Endothelial cell of hepatic sinusoid (primary cell): ENCODE measurements at regions not wholly inside any gene's neighbourhood (a gene's known extent, or its start where the extent isn't known, plus 50 kb on each side); places are given as distances from the start of the nearest gene placed in this dataset.
"Not testable (repeated sequence)": the region's sequence is repeated elsewhere in the genome, so short reads cannot be mapped to it uniquely, and the experiment has no call there.

Source experiments
- in situ Hi-C: cut with HindIII; loops from 2 replicates; pipeline ENCODE4 v1.10.0; 2017; ENCODE audit warnings: low sequenced_read_pairs

- in situ Hi-C loops = no loop called here
Measured at GRCh38 chr9:118630079-118630478, 739.2 kb downstream of the BRINP1 start.

GRCh38 chr9:118630931-118631595, 738.2 kb downstream of the BRINP1 start:
- in situ Hi-C loops = no loop called here

DNA sequence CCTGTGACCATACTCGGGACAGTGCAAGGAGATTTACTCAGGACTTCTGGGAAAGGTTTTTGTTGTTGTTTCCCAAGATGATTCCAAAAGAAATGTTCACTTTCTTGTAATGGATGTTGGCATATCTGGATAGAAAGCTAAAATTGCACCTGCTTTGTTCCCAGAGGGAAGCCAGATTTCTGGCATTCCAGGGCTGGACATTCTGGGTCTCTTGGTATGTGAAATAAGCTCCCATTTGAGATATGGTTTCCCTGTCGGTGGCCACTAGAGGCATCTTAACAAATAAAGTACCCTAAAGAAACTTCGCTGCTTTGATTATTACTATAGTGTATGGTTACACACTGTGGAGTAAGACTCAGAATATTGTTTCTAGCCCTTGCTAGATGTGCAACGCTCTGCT, 737.3 kb downstream of the BRINP1 start:
- in situ Hi-C loops = no loop called here

DNA sequence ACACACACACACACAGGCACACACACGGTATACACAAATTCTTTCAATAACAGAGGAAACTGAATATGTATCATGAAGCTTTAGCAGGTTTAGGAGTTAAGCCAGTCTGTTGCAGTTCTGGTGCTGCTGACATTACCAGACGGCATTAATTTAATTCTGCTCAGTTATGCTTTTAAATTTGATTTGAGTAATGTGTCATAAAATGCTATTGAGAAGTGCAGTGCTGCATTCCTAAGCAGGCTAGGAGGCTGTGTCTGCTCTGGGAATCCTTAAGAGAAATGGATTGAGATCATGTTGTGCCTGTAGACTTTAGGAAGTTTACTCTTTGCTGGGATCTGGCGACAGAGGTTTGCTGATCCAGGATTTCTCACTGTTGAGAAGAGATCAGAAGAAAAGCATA, 733.8 kb downstream of the BRINP1 start:
- in situ Hi-C loops = no loop called here

GRCh38 chr9:118637681-118638080, 731.6 kb downstream of the BRINP1 start:
- in situ Hi-C loops = no loop called here

- in situ Hi-C loops = no loop called here
Measured at GRCh38 chr9:118640836-118641560, 728.2 kb downstream of the BRINP1 start.

- in situ Hi-C loops = no loop called here
Measured at GRCh38 chr9:118643118-118643517, 726.1 kb downstream of the BRINP1 start.

- in situ Hi-C loops = no loop called here
Measured at GRCh38 chr9:118644066-118644465, 725.2 kb downstream of the BRINP1 start.

DNA sequence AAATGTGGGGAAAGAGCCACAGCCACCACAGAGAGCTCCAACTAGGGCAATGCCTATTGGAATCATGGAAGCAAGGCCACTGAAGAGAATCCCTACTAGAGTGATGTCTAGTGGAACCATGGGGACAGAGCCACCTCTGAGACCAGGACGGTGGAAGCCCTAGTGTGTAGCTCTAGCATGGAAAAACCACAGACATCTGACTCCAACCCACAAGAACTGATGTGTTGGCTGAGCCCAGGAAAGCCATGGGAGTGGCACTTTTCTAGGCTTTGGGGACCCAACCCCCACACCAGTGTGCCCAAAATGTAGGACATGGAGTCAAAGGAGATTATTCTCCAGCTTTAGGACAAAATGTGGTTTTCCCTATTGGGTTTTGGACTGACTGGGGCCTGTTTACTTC, 721.9 kb downstream of the BRINP1 start:
- in situ Hi-C loops = no loop called here

- in situ Hi-C loops = no loop called here
Measured at GRCh38 chr9:118650417-118650816, 718.8 kb downstream of the BRINP1 start.

- in situ Hi-C loops = no loop called here
Measured at GRCh38 chr9:118651511-118651910, 717.7 kb downstream of the BRINP1 start.

DNA sequence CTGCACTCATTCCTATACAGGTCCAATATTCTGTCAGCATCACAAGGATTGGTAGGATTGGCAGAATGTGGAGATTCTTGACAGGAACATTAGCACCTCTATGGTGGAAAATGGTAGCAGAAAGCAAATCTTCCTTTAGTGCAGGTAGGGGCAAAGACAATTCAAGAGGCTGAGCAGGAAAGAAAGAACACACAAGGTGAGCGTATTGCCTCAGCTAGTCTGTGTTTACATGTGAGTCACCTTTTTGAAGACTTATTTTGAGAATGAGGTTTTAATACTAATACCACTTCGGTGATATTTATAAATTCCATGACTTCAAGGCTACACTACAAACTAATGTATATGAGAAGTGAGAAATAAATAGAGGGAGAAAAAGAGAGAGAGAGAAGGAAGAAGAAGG, 717.0 kb downstream of the BRINP1 start:
- in situ Hi-C loops = no loop called here

- in situ Hi-C loops = no loop called here
Measured at GRCh38 chr9:118652912-118653311, 716.3 kb downstream of the BRINP1 start.

- in situ Hi-C loops = no loop called here
Measured at GRCh38 chr9:118659011-118659410, 710.2 kb downstream of the BRINP1 start.

- in situ Hi-C loops = no loop called here
Measured at GRCh38 chr9:118665226-118665919, 703.9 kb downstream of the BRINP1 start.

DNA sequence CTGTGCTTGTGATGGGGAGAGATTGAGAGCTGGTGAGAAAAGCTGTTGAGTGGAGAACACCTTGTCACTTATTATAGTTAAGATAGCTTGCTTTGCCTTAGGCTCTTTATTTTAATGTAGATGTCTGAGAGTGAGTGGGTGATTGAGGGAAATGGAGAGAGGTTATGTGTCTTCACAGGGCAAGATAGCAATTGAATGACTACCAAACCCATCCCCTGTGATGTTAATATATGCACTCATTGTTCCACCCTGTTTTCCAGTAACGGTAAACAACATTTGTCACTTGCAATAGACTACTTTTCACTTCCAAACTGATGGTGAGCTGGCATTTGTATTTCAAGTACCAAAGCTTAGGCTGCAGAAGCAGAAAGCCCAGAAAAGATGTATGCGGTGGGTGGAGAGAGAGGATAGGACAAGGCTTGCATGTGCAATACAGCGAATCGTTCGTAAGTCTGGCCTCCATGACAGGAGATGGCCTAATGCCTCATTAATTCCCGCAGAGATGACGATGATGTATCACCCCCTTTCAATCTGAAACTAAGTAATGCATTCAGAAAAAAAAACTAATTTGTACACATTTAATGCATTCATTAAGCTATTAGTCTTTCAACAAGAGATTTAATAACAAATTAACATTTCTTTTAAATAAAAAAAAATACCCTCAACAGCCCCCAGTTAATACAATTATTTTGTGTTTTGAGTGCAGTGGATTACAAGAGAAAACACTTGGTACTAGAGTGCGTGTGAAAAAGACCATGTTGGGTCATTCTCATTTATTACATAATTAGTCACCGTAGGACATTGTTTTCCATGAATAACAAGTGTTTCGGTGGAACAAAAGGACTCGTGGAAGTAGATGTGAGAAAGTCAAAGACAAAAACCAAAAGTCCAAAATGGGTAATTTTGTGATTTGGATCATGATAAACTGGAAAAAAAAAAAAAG, 699.0 kb downstream of the BRINP1 start:
- in situ Hi-C loops = no loop called here

DNA sequence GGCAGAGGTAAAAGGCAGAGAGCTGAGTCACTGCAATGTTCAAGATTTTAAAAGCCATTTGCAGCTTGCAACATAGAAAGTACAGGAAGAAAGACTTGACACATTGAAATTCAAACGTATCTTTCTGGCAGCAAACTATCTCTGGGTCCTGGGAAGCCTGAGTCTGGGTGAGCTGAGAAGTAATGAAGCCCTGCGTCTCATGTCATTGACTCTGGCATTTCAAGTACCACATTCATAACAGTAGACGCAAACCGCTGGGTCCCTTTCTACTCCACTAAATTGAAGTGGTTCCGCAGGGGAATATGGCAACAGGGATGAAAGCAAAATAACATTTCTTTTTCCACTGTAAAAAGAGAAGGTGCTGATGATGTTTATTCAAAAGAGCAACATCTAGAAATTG, 694.3 kb downstream of the BRINP1 start:
- in situ Hi-C loops = no loop called here

DNA sequence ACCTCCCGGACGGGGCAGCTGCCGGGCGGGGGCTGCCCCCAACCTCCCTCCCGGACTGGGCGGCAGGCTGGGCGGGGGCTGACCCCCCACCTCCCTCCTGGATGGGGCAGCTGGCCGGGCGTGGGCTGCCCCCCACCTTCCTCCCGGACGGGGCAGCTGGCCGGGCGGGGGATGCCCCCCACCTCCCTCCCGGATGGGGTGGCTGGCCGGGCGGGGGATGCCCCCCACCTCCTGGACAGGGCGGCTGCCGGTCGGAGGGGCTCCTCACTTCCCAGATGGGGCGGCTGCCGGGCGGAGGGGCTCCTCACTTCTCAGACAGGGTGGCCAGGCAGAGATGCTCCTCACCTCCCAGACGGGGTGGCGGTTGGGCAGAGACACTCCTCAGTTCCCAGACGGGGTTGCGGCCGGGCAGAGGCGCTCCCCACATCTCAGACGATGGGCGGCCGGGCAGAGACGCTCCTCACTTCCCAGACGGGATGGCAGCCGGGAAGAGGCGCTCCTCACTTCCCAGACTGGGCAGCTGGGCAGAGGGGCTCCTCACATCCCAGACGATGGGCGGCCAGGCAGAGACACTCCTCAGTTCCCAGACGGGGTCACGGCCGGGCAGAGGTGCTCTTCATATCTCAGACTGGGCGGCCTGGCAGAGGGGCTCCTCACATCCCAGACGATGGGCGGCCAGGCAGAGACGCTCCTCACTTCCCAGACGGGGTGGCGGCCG, 691.1 kb downstream of the BRINP1 start:
- in situ Hi-C loops = not testable (repeated sequence)

- in situ Hi-C loops = no loop called here
Measured at GRCh38 chr9:118686959-118687358, 682.3 kb downstream of the BRINP1 start.

- in situ Hi-C loops = no loop called here
Measured at GRCh38 chr9:118689280-118689679, 680.0 kb downstream of the BRINP1 start.
